KBM-7 (cell line): ENCODE measurements at regions not wholly inside any gene's neighbourhood (a gene's known extent, or its start where the extent isn't known, plus 50 kb on each side); places are given as distances from the start of the nearest gene placed in this dataset.

ENCODE experiments used
- DNase-seq: peaks from one replicate; pipeline ENCODE4 v3.0.0-alpha.2; 2015
- in situ Hi-C: fragments of 300-500 bp; cut with MboI; formaldehyde crosslinking; loops from 2 replicates; pipeline ENCODE4 v1.14.3; 2020; ENCODE audit warnings: low sequenced_read_pairs, low pct_unique_long_range_greater_than_20kb, mixed read lengths

DNA sequence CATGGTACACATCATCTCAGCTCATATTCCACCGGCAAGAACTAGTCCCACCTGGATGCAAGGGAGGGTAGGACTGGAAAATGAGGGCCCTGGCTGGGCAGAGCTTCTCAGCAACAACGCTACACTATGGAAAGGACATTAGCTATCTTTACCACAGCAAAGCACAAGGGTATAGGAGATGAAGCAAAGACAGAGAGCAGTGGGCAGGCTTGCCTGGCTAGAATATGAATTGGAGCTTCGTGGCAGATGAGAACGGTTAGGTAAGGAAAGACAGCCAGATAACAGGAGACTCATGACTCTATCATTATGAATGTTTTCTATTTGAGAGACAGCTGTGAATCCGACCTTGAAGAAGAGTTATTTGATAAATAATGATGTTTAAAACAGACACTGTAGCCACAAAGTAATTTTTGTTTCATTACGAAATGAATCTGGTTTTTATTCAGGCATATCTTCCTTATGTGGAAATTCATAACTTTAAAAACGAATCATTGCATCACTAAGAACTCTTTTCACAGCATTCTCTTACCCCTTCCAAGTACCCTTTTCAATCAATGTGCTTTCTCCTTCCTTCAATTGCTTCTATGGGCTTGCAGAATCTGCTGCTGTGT is 59.1 kb upstream of the PCED1B start:
- in situ Hi-C loops = loop anchor here (25.0 kb wide), 1 partner anchor 683 kb away; no protein-coding TSS in a partner anchor
- DNase-seq = no peak

DNA sequence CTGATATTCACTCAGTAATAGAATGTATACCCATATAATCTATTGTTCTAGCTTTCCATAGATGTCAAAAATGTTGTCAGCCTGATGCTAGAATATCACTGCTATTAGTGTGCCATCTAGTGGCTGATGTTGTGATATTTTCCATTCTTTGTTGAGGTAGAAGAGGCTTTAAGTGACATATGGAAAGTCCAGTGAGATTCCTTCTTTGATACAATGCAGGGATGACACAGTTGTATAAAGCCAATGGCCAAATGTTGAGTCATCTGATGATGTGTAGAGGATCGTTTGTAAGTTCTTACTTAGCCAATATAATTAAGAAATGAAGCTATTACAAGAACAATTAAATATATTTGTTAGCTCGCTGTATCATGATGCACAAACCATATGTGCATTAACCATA is 58.1 kb upstream of the PCED1B start:
- DNase-seq = peak; percentile 77
- in situ Hi-C loops = loop anchor here (25.0 kb wide), 1 partner anchor 684 kb away; no protein-coding TSS in a partner anchor

DNA sequence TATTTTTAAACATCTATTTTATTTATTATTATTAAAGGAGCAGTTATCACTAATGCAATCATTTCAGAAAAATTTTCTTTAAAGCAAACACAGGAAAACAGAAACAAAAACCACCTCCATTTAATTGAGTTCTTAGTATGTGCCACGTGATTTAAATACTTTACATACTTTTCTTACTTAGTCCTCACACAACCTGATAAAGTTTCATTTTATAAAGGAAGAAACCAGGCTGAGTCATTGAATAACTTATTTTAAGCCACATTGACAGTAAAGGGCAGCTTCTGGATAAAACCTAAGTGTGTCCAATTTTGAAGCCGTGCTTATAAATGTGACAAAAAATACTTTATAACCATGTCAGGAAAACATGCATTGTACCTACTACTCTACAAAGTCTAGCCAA is 57.1 kb upstream of the PCED1B start:
- in situ Hi-C loops = loop anchor here (25.0 kb wide), 1 partner anchor 685 kb away; no protein-coding TSS in a partner anchor
- no peak for DNase-seq

DNA sequence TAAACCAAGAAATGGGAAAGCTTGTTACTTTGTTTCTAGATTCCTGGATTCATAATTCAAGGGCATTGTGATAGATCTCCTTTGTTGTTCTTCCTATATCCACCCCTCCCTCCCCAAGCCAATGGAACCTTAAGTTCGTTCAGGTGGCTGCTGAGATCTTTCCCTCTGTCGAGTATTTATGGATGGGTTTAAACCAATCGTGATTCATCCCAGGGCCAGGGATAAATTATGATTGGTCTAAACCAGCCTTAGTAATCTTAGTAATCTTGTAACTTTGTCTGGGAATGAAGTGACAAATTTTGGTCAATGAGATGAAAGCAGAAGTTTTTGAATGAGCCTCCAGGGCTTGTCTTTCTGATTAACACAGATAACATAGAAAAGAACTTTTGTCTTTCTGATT is 56.1 kb upstream of the PCED1B start:
- DNase-seq = no peak
- in situ Hi-C loops = loop anchor here (25.0 kb wide), 1 partner anchor 686 kb away; no protein-coding TSS in a partner anchor

DNA sequence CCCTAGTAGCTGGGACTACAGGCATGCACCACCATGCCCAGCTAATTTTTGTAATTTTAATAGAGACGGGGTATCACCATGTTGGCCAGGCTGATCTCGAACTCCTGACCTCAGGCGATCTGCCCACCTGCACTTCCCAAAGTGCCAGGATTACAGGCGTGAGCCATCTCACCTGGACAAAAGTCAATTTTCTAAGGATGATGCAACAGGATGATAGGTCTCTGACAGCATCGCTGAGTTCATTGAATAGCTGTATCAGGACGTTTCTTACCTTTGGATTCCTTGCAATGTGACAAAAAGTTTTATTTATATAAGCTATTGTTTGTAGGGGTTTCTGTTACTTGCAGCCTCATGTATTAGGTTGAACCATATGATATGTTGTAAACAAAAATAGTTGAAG is 55.5 kb upstream of the PCED1B start:
- no peak for DNase-seq
- in situ Hi-C loops = loop anchor here (25.0 kb wide), 1 partner anchor 687 kb away; no protein-coding TSS in a partner anchor

GRCh38 chr12:47024463-47024862 is 55.0 kb upstream of the PCED1B start:
- in situ Hi-C loops = loop anchor here (25.0 kb wide), 1 partner anchor 687 kb away; no protein-coding TSS in a partner anchor
- DNase-seq = no peak

DNA sequence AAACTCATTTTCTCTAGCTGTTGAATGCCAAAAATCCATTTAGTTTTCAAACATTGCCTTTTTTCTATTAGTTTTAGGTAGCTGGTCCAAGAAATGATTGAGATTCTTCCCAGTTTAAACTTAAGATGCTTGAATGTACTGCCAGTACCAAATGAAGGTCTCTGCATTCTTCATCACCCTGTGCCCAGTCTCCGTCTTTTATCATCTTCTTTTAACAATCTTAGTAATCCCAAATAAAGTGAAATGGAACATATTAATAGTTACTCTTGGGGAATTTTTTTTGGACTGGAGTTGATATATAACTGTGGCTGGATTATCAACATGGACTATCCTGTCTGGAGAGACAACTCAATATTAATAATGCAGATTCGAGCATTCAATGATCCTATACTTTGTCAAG is 54.1 kb upstream of the PCED1B start:
- DNase-seq = no peak
- in situ Hi-C loops = no loop called here

DNA sequence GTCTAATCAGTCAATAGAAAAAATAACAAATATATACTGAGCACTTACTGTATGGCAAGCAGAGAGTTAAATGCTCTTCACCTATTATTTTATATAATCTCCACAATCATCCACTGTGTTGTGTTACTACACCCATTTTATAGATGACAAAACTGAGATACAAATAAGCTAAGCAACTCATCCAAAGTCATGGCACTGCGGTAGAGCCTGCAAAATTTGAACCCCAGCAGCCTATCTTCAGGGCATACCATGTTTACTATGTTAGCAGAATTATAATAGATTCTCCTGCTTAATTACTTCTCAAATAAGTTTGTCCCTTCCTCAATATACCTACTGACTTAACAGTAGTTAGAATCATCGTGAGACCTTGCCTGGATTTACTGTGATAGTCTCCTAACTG is 53.6 kb upstream of the PCED1B start:
- DNase-seq = no peak
- in situ Hi-C loops = no loop called here

DNA sequence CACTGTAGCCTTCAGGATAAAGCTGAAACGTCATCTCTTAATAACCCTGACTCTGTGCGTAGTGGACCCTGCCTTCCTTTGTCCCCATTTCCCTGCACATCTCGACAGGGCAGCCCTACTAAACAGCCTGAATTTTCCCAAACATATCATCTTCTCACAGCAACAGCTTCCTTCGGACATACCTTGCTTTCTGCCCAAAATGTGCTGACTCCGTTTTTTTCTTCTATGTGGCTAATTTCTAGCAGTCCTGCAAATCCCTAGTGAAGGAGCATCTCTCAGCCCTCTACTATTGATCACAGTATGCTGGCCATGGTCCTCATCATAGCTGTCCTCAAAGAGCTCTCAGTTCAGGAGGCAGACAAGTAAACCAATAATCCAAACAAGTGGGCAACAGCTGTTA is 53.1 kb upstream of the PCED1B start:
- in situ Hi-C loops = no loop called here
- DNase-seq = no peak
